GM03348 (cell line): ENCODE measurements at regions not wholly inside any gene's neighbourhood (a gene's known extent, or its start where the extent isn't known, plus 50 kb on each side); places are given as distances from the start of the nearest gene placed in this dataset.
A peak's percentile ranks its signal among the peaks of the same experiment; 100 is the strongest.

Experiments used
- DNase-seq: peaks from one replicate; pipeline ENCODE4 v3.0.0; 2012; ENCODE audit warnings: low spot score

GRCh38 chr10:4482659-4483058, 343.3 kb upstream of the AKR1E2 start:
- no peak for DNase-seq

- DNase-seq, result no peak
These were observed 344.8 kb upstream of the AKR1E2 start for GRCh38 chr10:4481192-4481591.

DNA sequence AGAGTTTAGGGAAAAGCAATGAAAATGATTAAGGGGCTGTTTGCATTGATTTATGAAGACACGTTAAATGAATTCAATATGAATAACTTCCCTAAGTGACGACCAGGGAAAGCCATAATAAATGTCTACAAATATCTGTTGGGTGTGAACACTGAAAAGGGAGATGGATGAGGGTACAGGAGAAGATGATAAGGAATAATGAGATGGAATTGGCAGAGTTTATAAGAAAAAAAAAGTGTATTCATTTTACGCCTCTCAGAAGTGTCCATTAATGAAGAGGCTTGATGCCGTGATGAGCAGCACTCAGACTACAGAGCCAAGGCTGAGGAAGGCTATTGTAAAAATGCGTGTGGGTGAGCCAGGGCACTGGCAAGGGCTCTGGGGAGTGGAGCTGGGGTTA, 346.7 kb upstream of the AKR1E2 start:
- DNase-seq, result no peak

DNA sequence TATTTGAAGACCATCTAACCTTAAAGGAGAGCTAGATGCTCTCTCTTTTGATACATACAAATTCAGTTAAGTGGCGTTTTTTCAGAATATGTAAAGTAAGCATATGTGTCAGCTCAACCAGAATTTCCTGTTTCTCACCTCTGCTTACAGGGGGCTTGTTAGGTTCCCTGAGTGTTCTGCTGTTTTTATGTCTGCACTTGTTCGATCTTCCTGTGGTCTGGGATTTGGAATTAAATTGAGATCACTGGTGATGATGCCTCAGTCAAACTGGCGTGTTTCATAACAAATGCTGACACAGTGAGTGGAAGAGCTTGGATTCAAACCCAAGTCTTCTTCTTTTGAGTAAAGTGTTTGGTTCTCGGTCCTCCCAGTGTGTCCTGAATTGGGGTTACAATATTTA, 348.3 kb upstream of the AKR1E2 start:
- DNase-seq, result no peak

DNA sequence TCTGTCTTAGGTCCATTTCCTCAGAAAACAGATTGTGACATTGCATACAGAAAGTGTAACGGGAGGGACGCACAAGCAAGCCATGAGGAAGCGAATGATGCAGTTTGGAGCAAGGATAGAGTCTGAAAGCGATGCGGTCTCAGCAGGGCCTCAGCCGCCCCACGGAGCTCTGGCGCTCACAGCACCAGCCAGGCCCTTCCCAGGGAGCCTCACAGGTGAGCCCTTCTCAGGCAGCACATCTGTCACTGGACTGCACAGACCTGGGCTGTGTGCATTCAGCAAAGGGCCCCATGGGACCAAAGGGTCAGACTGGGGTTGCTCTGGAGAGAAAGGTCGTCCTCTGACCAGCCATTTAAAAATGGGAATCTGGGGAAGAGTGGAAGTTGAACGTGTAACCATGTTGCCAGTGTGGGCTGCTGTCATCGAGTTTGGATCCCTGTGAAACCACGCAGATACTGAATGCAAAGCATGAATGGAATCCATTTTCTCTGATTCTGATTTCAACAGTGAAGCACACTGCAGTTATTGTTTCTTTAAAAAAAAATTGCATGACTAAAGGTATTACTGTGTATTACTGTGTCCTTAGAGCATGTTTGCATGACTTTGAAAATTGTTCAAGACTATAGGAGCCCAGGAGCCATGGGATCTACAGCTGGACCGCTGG, 350.0 kb upstream of the AKR1E2 start:
- DNase-seq, result no peak

DNA sequence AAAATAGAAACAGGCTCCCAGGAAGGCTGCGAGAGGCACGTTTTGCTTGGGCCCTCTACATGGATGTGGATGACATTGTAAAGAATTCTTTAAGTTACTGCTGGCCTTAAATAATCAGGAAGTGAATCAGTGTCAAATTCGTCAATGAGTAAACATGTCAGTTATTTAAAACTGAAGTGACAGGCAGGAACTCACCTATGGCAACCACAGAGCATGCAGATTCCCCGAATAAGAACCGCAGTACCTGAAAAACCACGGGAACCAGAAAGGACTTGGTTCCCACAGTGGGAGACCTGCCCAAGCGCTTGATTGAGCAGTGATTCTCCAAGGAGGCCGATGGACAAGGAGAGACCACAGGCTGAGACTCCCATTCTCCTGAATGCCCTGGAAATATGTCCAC, 351.2 kb upstream of the AKR1E2 start:
- no peak for DNase-seq

DNA sequence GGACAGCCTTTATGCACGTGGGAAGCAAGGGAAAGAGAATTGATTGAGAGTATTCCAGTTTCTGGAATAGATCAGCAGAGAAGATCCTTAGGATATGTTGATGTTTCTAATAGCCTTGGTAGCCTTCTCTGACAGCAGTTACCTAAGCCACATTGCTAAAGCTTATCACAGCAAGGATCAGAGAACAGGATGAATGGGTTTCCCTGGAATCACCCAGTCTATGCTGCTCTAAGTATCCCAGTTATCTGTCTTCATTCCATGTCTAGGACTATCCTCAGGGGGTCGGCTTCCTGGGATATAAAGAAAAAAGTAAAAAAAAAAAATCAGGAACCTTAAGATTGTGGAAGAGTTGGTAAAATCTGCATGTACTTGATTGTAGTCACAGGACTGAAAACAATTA, 352.0 kb upstream of the AKR1E2 start:
- DNase-seq, result no peak

DNA sequence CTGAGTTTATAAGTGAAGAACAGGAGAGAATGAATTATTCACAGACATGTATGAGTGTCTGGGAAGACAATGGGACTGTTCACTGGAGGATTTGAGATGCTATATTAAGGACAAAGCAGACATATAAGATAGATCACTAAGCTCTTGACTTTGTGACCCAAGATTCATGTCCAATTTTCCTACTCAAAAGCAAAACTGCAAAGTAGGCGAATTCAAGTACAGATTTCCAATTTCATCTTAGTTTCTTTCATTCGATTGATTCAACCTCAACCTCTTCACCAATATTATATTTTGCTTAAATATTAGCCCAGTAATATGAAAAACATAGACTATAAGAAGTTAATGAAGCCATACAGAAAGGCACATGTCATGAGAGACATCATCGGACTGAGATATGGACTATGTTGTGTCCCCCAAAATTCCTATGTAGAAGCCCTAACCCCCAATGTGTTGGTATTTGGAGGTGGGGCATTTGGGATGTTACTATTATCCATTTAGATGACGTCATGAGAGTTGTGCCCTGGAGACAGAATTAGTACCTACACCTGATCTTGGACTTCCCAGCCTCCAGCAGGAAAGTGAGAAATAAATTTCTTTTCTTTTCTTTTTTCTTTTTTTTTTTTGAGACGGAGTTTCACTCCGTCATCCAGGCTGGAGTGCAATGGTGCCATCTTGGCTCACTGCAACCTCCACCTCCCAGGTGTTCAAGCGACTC, 353.7 kb upstream of the AKR1E2 start:
- DNase-seq, result no peak

DNA sequence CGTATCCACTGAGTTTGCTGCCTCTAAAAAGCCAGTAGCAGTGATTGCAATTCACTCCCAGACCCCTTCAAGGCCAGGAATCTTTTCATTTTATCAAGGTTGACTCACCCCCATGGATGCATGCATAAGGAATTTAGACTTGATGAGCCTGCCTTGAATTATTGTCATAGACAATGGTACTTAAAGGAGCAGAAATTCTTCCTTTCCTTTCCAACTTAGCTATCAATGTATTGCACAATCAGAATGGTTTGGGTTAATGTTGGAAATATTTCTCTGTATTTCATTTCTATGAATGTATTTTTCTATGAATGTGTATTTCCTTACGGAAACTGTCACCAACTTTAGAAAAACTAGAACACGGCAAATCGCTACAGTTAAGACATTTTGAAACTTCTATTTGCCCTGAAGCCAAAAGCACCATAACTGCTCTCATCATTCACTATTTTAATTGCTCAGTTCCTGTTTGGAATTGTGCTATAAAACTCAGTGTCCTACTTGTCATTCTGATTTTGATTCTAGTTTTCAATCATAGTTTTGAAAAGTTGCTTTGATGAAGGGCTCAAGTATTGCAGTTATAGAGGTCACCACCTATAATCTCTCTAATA, 355.7 kb upstream of the AKR1E2 start:
- DNase-seq, result peak; percentile 69

DNA sequence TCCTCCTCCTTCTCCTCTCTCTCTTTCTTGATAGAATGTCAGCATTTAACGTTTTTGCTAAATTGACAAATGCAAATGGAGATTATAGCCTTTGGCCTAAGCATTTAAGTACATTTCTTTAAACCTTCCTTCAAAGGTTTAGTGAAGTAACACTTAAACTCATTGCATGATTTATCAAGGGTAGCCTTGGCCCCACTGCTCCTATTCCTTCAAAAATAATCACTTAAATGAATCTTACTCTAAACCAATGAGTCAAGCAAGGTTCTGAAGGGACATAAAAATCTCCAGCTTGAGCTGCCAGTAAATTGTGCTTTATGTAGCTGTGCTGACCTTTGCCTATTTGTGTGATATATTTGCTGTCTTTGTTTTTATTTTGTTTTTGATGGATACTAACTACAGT, 358.5 kb upstream of the AKR1E2 start:
- no peak for DNase-seq

DNA sequence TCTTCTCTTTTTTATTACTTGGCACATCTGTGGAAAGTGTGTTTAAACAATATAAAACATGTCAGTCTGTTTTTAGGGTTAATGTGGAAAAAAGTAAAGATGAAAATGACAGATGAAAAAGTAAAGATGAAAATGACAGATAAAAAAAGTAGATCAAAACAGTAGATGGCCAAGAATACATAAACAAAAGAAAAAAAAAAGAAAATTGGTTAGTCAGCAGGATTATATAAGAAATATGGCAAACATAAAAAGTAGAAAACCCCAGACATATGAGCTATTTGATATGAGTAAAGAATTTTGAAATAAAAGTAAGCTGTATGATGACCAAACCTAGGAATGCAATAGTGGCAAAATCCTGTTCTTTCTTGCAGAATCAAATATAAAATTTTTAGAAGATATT, 365.7 kb upstream of the AKR1E2 start:
- DNase-seq, result no peak

DNA sequence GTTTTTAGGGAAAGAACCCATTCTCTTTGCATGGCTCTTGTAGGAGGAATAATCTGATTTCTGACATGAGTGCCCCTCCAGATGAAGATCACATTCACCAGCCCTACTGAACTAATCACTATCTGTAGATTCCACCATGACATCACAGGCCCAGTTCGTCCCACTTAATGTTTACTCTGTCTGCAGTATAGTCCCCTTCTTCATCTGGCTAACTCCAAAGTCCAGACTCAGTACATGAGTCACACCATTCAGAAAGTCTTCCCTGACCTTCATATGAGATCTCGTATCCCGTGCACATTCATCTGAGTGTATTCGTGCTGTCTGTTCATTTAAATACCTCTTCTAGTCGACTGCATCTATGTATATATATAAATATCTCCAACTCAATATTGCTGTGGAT, 366.5 kb upstream of the AKR1E2 start:
- no peak for DNase-seq

DNA sequence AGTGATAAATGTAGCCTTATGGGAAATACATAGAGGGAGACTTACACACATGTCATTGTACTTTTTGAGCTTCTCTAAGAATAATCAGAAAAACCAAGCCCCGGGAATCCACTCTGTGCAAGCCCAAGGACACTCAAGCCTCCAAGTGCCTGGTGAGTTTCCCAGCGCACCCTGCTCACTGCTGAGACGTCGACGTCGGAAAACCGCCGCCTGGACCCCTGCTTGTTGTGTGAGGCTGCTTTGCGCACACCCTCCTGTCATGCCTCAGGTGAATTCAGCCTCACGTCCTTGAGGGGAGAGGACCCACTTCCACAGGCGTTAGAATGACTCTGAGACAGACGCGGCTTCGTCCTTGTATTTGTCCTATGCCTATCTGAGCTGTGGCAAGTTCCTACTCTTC, 368.4 kb upstream of the AKR1E2 start:
- DNase-seq, result no peak

DNA sequence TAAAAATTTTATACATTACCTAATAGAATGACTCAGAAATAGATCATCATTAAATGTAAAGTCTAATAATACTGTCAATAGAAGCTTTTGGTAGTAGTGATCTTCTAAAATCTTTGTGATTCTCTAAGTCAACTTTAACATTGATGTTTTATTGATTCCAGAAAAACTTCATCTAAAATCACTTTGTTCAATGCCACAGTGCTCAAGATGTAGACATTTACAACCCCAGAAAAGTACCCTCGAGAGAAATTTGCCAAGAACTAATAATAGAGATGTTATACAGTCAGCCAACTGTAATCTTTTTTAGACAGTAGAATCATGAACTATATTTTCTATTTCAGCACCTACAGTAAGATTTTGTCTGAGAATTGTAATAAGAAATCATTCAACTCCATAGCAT, 369.2 kb upstream of the AKR1E2 start:
- DNase-seq, result no peak

- no peak for DNase-seq
These were observed 369.7 kb upstream of the AKR1E2 start for GRCh38 chr10:4456279-4456678.

DNA sequence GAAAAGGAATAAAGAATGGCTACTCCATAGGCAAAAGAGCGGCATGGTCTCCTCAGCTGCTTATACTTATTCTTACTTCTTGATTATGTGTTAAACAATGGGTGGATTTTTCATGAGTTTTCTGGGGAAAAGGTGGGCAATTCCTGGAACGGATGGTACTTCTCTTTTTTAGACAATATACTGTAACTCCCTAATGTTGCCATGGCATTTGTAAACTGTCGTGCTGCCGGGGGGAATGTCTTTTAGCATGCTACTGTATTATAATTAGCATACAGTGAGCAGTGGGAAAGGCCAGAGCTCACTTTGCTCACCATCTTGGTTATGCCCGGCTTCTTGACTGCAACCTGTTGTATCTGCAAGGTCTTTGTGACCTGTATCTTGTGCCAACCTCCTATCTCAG, 372.1 kb upstream of the AKR1E2 start:
- DNase-seq, result no peak

DNA sequence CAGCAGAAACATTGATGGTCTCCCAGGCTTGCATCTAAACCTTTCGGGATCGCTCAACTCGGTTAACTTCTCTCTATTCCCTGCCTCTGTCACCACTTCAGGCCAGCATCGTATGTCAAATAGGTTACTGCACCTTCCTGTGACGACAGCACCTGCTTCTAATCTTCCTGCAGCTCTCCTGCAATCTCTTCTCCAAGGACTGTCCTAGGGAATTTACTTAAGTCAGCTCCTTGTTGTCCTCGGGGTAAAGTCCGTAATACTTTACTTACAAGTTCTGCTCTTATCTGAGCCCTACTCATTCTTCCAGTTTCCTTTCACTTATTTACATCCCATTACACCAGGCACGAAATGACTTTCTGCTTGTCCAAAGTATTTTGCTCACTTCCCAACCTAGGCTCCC, 372.7 kb upstream of the AKR1E2 start:
- DNase-seq, result no peak

DNA sequence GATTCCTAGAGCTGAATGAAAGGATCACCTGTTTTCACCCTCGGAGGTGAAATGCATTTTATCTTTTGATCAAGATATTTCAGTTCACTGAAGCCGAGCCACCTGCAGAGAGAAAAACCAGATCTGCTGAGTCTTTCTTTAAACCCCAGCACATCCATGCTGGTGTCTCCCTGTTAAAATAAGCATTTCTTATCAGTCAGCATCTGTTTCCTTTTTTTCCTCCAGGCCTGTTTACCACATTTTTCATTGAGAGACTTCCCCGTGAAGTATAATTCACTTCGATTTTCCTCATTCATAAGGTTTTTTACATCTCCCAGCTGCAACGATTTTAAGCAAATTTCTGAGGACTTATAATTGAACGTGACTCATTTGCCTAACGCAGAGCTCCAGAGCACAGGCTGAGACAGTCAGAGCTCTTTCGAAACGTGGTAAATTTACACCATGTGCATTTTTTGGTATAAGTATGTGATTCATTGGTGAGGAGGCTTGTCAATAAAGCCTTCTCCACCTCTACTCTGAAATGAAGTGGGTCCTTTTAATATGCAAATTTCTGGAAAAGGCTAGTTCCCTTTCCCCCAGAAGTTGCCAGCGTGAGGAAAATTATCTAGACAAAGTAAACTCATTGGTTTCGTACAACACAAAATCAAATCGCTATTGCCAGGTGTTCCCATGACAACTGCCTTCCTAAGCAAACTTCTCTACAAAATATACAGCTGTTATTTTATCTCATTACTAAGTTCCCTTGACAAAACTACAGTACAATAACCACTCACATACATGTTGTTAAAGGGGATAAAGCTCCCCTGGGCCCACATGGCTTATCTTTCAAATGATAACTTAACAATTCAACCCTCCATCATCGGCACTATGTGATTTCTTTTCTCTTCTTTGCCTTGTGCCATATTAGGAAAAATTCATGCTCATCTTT, 374.8 kb upstream of the AKR1E2 start:
- DNase-seq, result peak; percentile 68

- no peak for DNase-seq
These were observed 375.8 kb upstream of the AKR1E2 start for GRCh38 chr10:4450169-4450568.

- no peak for DNase-seq
These were observed 378.0 kb upstream of the AKR1E2 start for GRCh38 chr10:4448030-4448429.

DNA sequence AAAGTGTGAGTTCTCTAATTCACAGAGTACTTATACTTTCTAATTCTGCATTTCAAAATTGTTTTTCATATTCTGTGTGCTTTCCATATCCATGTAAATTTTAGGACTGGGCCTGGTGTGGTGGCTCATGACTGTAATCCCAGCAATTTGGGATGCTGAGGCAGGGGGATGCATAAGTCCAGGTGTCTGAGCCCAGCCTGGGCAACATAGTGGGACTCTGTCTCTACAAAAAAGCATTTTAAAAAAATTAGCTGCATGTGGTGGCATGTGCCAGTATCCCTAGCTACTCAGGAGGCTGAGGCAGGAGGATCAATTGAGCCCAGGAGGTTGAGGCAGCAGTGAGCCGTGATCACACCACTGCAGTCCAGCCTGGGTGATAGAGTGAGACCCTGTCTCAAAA, 382.6 kb upstream of the AKR1E2 start:
- DNase-seq, result no peak

DNA sequence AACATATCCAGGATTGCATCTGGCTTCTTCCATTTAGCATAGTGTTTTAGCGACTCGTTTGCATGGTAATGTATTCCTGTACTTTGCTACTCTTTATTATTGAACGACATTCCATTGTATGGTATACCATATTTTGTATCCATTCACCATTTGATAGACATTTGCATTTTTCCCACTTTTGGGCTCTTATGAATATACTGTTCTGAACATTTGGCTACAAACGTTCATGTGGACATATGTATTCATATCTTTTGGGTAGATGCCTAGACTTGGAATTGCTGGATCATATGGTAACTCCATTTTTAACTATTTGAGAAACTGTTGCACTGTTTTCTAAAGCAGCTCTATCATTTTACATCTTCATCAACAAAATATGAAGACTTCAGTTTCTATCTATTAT, 383.7 kb upstream of the AKR1E2 start:
- no peak for DNase-seq

GRCh38 chr10:4440260-4440659, 385.7 kb upstream of the AKR1E2 start:
- no peak for DNase-seq
